IPS-18c (cell line): ENCODE measurements at regions not wholly inside any gene's neighbourhood (a gene's known extent, or its start where the extent isn't known, plus 50 kb on each side); places are given as distances from the start of the nearest gene placed in this dataset.

Experiments used
- H3K4me3 ChIP-seq: 2 replicates; pipeline ENCODE4 v1.7.0; 2013; ENCODE audit warnings: low read depth, mild to moderate bottlenecking, low read length, moderate library complexity; ENCODE audit not compliant: insufficient read depth
- H3K9me3 ChIP-seq: one replicate; pipeline ENCODE4 v1.6.1; 2013; ENCODE audit warnings: mild to moderate bottlenecking, low read length, moderate library complexity; ENCODE audit not compliant: control insufficient read depth, insufficient read depth

- H3K9me3 ChIP-seq, result no peaks in the 10 kb centered on the region
- no peak overlapping the region for H3K4me3 ChIP-seq
Measured at GRCh38 chr3:187932530-187932929, 187.3 kb upstream of the BCL6 start.

DNA sequence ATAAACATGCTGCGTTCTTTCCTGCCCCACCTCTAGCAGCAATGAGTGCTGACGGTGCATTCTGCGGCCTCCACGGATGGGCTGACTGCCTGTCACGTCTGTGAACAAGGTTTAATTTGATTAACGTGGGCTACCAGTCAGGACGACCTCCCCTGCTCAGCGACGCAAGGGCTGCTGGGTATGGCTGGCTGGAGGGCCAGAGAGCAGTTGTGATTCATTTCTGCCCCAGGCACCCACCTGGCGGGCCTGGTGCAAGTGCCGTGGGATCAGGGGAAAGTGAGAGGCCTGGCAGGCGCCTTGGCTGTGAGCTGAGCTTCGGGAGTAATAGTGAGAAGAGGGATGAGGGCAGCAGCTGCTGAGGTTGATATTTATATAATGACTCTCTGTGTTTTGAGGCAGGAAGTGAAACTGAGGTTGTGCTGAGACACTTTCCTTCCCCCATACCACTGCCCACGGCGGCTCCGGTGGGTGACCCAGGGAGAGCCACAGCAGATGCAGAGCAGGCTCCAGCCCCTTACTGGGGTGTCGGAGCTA, 190.4 kb upstream of the BCL6 start:
- no peak overlapping the region for H3K4me3 ChIP-seq
- no peaks in the 10 kb centered on the region for H3K9me3 ChIP-seq

- H3K4me3 ChIP-seq, result no peak overlapping the region
Measured at GRCh38 chr3:187936676-187937075, 191.4 kb upstream of the BCL6 start.

DNA sequence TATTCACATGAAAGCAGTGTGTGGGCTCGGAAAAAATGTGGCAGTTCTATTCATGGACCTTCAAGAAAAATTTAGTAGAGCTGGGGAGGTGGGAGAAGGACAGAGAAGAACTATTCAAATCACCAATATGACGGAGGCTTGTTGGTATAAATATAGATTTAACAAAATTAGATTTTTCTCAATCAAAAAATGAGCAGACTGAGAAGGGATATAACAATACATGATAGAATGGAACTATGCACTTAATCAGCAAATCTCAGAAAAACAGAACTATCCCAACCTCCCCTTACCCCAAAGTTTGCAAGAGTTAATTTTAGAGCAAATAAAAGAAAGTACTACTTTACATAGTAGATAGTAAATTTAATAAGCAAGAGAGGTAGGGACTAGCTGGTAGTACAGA, 194.6 kb upstream of the BCL6 start:
- H3K9me3 ChIP-seq, result no peaks in the 10 kb centered on the region

More at GRCh38 chr3:187936676-187937075, 191.4 kb upstream of the BCL6 start:
- no peaks in the 10 kb centered on the region for H3K9me3 ChIP-seq

DNA sequence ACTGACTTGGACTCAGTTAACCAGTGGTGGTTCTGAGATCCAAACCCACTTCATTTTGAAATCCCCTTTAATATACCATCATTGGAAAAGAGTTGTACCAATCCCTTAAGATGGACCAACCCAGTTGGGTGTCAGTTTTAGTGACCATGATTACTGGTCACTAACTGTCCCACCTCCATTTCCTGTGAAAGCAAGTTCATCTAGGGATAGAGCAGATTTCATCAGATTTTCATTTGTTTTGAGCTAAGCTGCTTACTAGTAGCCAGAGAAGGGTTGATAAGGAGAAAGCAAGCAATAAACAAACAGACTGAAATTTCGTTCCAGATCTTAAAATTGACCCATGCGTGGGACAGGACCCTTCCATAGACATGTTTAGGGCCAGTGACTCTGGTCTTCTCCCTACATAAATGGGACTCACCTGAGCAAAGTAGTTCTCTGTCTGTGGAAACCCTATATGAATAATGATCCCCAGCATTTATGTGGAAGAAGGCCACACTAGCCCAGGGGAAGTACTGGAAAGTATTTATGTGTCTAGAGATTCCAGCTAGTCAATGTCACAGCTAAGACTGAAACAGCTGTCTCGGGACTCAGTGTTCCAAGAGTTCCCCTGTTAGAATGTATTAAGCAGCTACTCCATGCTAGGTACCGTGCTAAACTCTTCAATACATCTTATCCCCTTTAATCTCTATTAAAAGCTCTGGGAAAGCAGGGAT, 196.0 kb upstream of the BCL6 start:
- H3K4me3 ChIP-seq, result no peak overlapping the region
- H3K9me3 ChIP-seq, result no peaks in the 10 kb centered on the region

More for the DNA sequence above, 194.6 kb upstream of the BCL6 start:
- H3K4me3 ChIP-seq, result no peak overlapping the region

GRCh38 chr3:187941848-187942194, 196.6 kb upstream of the BCL6 start:
- Histone ChIP-seq H3K9me3 (no peaks in the 10 kb centered on the region), H3K4me3 (no peak overlapping the region)

- no peak overlapping the region for H3K4me3 ChIP-seq
- H3K9me3 ChIP-seq, result no peaks in the 10 kb centered on the region
Measured at GRCh38 chr3:187942658-187943241, 197.5 kb upstream of the BCL6 start.

DNA sequence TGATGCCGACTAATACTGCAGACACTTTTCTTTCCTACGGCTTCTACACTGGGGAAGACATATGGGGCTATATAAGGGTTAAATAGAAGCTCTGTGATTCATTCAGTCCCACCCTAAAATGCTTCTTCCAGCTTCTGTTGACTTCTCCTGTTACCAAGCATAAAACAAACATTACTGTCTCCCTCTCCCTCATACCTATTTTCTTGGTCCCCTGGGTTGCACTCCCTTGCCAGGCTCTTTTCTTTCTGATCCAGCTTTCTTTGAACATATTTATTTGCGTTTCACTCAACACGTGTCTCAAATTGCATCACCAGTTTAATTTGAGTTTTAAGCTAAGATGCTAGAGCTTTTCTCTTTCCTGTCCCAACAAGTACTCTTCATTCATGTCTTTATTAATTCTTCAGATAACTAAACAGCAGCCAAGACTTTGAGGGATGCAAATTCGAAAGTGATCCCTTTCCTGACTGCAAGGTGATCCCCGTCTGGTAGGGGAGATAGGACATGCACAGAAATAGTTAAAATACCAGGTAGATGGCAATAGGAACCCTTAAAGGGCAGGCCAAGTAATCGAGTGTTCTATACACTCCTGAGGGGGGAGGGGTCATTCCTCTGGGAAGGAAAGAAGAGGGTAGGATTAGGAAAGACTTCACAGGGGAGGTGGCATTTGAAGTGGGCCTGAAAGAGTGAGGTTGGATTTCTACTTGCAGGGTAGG, 198.6 kb upstream of the BCL6 start:
- Histone ChIP-seq H3K4me3 (no peak overlapping the region), H3K9me3 (no peaks in the 10 kb centered on the region)

GRCh38 chr3:187944390-187945179, 199.3 kb upstream of the BCL6 start:
- no peaks in the 10 kb centered on the region for H3K9me3 ChIP-seq
- H3K4me3 ChIP-seq, result no peak overlapping the region

- Histone ChIP-seq H3K4me3 (no peak overlapping the region), H3K9me3 (no peaks in the 10 kb centered on the region)
Measured at GRCh38 chr3:187945374-187945773, 200.1 kb upstream of the BCL6 start.

- Histone ChIP-seq H3K4me3 (no peak overlapping the region), H3K9me3 (no peaks in the 10 kb centered on the region)
Measured at GRCh38 chr3:187946163-187946691, 201.0 kb upstream of the BCL6 start.

GRCh38 chr3:187946981-187947380, 201.7 kb upstream of the BCL6 start:
- no peak overlapping the region for H3K4me3 ChIP-seq
- no peaks in the 10 kb centered on the region for H3K9me3 ChIP-seq

DNA sequence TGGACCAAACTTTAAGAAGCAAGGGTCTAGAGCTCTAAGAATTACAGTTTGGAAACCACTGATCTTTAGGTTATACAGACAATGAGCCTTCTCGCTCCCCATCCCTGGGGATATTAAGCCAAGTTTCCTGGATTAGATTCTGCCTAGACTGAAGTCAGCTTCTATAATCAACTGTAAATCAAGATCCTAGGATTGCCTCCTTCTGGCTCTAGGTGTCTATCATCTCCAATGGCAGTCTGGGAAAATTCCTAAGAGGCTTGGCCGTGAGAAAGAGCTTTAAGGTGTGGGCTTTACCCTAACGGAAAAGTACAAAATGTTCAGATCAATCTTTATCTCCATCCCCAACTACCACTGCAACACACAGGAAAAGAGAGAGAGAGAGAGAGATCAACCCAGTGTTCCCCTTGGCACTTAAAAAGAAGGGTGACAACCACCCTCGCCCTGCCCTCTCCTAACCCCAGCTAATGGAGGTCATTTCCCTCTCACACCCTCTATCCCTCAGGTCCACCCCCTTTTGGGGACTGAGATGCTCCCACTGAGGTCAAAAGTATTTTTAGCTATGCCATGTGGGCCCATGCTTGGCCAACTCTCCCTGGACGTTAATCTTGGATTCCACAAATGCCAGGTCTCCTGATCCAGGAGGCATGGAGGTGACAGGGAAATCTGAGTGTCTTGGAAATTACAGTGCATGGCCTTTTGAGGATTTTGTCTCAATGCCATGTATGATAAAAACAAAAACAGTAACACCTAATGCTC, 202.8 kb upstream of the BCL6 start:
- Histone ChIP-seq H3K4me3 (no peak overlapping the region), H3K9me3 (no peaks in the 10 kb centered on the region)

DNA sequence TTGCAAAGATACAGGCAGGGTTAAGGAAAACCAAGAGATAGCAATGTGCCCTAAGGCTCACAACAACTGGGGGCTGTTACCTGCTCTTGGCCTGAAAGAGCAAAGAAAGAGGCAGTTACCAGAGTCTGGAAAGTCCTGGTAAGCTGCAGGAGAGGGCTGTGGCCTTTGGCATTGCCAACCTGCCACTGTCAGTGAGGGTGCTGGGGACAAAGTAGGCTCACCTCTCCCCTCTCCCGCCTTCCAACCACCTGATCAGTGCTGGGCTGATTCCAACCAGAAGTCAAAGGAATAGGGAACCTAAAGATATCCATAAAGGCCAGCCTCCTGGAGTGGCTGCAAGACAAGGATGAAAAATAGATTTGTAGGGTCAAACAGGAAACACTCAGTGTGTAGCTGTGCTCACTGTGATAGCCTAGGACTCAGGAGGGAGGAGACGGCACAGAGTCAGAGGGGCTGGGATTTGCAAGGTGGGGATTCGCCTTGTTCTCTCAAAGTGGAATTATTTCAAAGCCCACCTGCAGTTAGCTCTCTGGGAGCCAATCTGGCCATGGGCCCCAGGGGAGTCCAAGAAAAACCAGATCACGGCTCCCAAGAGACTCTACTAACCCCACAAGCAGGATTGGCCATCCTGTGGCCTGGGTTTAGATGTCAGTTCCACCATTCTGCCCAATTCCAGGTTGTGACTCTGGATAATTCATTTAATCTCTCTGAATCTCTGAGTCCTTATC, 204.0 kb upstream of the BCL6 start:
- H3K4me3 ChIP-seq, result no peak overlapping the region
- no peaks in the 10 kb centered on the region for H3K9me3 ChIP-seq

DNA sequence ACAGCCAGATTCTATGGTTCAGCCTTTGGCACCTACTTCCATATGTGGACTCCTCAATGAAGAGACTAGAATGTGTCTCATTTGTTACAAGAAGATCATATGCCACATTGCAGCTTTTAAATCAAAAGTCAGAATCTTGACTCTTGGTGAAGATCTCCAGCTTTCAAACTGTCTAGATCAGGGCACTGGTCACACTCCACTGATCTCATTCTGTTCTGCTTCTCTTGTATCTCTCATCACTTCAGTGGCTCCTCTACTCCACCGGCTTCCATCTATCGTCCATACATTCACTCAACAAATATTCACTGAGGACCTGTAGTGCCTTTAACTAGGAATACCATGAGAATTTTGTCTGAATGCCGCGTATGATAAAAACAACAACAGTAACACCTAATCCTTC, 203.3 kb upstream of the LPP start:
- H3K9me3 ChIP-seq, result no peaks in the 10 kb centered on the region
- no peak overlapping the region for H3K4me3 ChIP-seq
